GM23248 (cell line): ENCODE measurements at regions not wholly inside any gene's neighbourhood (a gene's known extent, or its start where the extent isn't known, plus 50 kb on each side); places are given as distances from the start of the nearest gene placed in this dataset.

ENCODE experiments used
- EZH2 ChIP-seq: fragments of 200-600 bp; sonication (generic); IDR thresholded peaks from 2 replicates; pipeline ENCODE4 v1.6.1; 2018; ENCODE audit warnings: antibody characterized with exemption, mild to moderate bottlenecking; ENCODE audit not compliant: insufficient read depth, poor library complexity, severe bottlenecking
- EZH2phosphoT487 ChIP-seq: fragments of 200-600 bp; sonication (generic); IDR thresholded peaks from 2 replicates; pipeline ENCODE4 v1.6.1; 2018; ENCODE audit warnings: antibody characterized with exemption, moderate library complexity, mild to moderate bottlenecking, low read depth; ENCODE audit not compliant: insufficient read depth

GRCh38 chr5:68681929-68682328 lies 411.9 kb upstream of the SLC30A5 start:
- TF ChIP-seq EZH2phosphoT487: no peak
- TF ChIP-seq EZH2: no peak
